Stomach (tissue), 4 donors: ENCODE measurements at regions not wholly inside any gene's neighbourhood (a gene's known extent, or its start where the extent isn't known, plus 50 kb on each side); places are given as distances from the start of the nearest gene placed in this dataset.

Experiments used
- POLR2A ChIP-seq, 4 donors: fragments of 450-650 bp; IDR thresholded peaks; one replicate each; pipeline ENCODE4 v1.6.1; 2016; ENCODE audit warnings: antibody characterized with exemption in 4 of 4, control low read depth in 2 of 4, mild to moderate bottlenecking in 1 of 4, moderate library complexity in 1 of 4
- TF ChIP-seq, protein P1 (sequence below), 7 experiments: fragments of 450-650 bp in 4 of 7; fragments of 200-600 bp in 3 of 7; sonication (generic) in 3 of 7; IDR thresholded peaks; one replicate each; pipeline ENCODE4 v1.5.1; 2016 to 2019; ENCODE audit warnings: antibody characterized with exemption in 7 of 7, control low read depth in 2 of 7, mild to moderate bottlenecking in 1 of 7

DNA sequence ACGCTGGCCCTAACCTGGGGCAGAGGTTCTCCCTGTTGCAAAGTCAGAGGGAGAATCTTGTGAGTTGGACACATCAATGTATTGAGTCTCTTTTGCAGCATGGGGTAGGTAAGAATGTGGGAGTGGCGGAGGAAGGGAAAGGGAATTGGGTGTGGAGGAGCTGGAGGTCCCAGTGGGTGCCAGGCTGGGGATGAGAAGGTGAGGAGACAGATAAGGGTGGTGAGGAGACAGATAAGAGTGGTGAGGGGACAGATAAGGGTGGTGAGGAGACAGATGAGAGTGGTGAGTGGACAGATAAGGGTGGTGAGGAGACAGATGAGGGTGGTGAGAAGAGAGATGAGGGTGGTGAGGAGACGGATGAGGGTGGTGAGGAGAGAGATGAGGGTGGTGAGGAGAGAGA lies 72.9 kb upstream of the SFSWAP start:
- TF ChIP-seq POLR2A (IDR thresholded peaks at IDR 0.05), result no peak
- TF ChIP-seq, protein P1, sequence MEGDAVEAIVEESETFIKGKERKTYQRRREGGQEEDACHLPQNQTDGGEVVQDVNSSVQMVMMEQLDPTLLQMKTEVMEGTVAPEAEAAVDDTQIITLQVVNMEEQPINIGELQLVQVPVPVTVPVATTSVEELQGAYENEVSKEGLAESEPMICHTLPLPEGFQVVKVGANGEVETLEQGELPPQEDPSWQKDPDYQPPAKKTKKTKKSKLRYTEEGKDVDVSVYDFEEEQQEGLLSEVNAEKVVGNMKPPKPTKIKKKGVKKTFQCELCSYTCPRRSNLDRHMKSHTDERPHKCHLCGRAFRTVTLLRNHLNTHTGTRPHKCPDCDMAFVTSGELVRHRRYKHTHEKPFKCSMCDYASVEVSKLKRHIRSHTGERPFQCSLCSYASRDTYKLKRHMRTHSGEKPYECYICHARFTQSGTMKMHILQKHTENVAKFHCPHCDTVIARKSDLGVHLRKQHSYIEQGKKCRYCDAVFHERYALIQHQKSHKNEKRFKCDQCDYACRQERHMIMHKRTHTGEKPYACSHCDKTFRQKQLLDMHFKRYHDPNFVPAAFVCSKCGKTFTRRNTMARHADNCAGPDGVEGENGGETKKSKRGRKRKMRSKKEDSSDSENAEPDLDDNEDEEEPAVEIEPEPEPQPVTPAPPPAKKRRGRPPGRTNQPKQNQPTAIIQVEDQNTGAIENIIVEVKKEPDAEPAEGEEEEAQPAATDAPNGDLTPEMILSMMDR (IDR thresholded peaks at IDR 0.05), result no peak
